Prostate gland (tissue), 2 donors: ENCODE measurements at regions not wholly inside any gene's neighbourhood (a gene's known extent, or its start where the extent isn't known, plus 50 kb on each side); places are given as distances from the start of the nearest gene placed in this dataset.
"Not testable (repeated sequence)": the region's sequence is repeated elsewhere in the genome, so short reads cannot be mapped to it uniquely, and the experiment has no call there.

Experiments
- DNase-seq: peaks from one replicate; pipeline ENCODE4 v3.0.0-alpha.2; 2019; ENCODE audit warnings: low spot score
- H3K27ac ChIP-seq, 2 donors: fragments of 200-600 bp; sonication (generic); 2 replicates each; pipeline ENCODE4 v1.5.1; 2017 to 2019
- H3K27me3 ChIP-seq: fragments of 200-600 bp; sonication (generic); replicated peaks from 2 replicates; pipeline ENCODE4 v1.5.1; 2019; ENCODE audit not compliant: insufficient read depth
- H3K36me3 ChIP-seq, 2 donors: fragments of 200-600 bp; sonication (generic); 1 replicate in 1 of 2; 2 replicates in 1 of 2; pipeline versions ENCODE4 v1.5.1 to v1.8.1; 2017 to 2019
- H3K4me1 ChIP-seq: fragments of 200-600 bp; sonication (generic); replicated peaks from 2 replicates; pipeline ENCODE4 v1.5.1; 2019
- H3K4me3 ChIP-seq, 2 donors: fragments of 200-600 bp; sonication (generic); 2 replicates each; pipeline ENCODE4 v1.5.1; 2017 to 2019
- H3K9me3 ChIP-seq: fragments of 200-600 bp; sonication (generic); 2 replicates; pipeline ENCODE4 v1.5.1; 2017
- POLR2A ChIP-seq: fragments of 450-650 bp; IDR thresholded peaks from one replicate; pipeline ENCODE4 v1.6.1; 2016; ENCODE audit warnings: antibody characterized with exemption, mild to moderate bottlenecking
- POLR2AphosphoS5 ChIP-seq: sonication (generic); formaldehyde crosslinking; IDR thresholded peaks from one replicate; pipeline ENCODE4 v1.6.1; 2017; ENCODE audit warnings: antibody characterized with exemption
- WGBS: methylation state at CpG from one replicate; pipeline ENCODE4 v1.1.5; 2018; 5-methylcytosine and 5-hydroxymethylcytosine counted together
- intact Hi-C: fragments of 100-400 bp; cut with DNase I; formaldehyde crosslinking; loops from one replicate; pipeline ENCODE4 v1.14.2; 2022
- TF ChIP-seq, protein P1 (sequence below), 4 experiments: fragments of 200-600 bp in 2 of 4; fragments of 450-650 bp in 2 of 4; sonication (generic) in 2 of 4; IDR thresholded peaks; 1 replicate in 3 of 4; 2 replicates in 1 of 4; pipeline ENCODE4 v1.5.1; 2016 to 2019; ENCODE audit warnings: antibody characterized with exemption in 4 of 4, mild to moderate bottlenecking in 2 of 4, moderate library complexity in 2 of 4

DNA sequence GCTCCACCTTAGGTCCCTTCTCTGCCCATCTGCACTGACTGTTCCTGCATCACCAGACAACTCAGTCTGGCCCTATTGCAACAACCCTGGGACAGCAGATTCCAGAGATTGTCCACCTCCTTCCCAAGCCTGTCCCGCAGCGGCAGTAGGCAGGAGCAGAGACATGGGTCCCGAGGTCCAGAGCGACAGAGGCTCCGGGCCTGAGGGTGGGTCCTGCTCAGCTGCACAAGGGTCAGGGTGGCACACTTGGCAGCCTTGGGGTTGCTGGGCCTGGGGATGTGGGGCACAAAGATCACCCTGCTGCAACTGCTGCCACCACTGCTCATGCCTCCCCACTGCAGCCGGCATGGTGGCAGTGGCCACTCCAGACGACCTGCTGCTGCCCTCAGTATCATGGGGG is 674.5 kb downstream of the SH3BGRL start:
- Histone ChIP-seq H3K27ac (no peak overlapping the region), H3K9me3 (no peaks in the 10 kb centered on the region), H3K36me3 (no peaks in the 10 kb centered on the region), H3K4me3 (no peak overlapping the region), H3K27me3 (no peaks in the 10 kb centered on the region), H3K4me1 (no peaks in the 10 kb centered on the region)
- DNase-seq = no peak
- WGBS = 100% methylated on average over 2 of the region's 7 CpGs
- TF ChIP-seq POLR2AphosphoS5 = no peak
- TF ChIP-seq, protein P1, sequence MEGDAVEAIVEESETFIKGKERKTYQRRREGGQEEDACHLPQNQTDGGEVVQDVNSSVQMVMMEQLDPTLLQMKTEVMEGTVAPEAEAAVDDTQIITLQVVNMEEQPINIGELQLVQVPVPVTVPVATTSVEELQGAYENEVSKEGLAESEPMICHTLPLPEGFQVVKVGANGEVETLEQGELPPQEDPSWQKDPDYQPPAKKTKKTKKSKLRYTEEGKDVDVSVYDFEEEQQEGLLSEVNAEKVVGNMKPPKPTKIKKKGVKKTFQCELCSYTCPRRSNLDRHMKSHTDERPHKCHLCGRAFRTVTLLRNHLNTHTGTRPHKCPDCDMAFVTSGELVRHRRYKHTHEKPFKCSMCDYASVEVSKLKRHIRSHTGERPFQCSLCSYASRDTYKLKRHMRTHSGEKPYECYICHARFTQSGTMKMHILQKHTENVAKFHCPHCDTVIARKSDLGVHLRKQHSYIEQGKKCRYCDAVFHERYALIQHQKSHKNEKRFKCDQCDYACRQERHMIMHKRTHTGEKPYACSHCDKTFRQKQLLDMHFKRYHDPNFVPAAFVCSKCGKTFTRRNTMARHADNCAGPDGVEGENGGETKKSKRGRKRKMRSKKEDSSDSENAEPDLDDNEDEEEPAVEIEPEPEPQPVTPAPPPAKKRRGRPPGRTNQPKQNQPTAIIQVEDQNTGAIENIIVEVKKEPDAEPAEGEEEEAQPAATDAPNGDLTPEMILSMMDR (IDR thresholded peaks at IDR 0.05) = no peak
- TF ChIP-seq POLR2A = no peak
- intact Hi-C loops = no loop called here

DNA sequence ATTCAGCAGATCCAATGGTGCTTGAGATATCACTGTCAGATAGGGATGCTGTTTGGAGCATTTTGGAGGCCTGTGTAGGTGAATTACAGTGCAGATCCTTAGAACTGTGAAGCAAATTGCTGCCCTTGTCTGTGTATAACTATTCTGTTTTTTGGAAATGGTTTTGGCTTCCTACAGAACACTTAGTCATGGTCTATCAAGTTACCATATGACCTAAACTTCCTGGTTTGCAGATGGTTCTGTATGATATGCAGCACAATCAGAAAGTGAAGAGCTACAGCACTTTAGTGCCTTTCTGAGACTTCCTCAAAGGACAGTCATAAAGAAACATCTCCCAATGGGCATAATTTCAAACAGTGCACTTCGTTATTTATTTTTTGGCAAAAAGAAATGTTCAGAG is 688.6 kb downstream of the SH3BGRL start:
- no peak overlapping the region for H3K27ac ChIP-seq

GRCh38 chrX:81900522-81900921 is 698.6 kb downstream of the SH3BGRL start:
- Histone ChIP-seq H3K4me3 (no peak overlapping the region), H3K27me3 (no peaks in the 10 kb centered on the region), H3K9me3 (no peaks in the 10 kb centered on the region), H3K4me1 (no peaks in the 10 kb centered on the region), H3K27ac (no peak overlapping the region), H3K36me3 (no peaks in the 10 kb centered on the region)
- TF ChIP-seq POLR2A (no peak), POLR2AphosphoS5 (no peak)
- TF ChIP-seq, protein P1 (IDR thresholded peaks at IDR 0.05) = no peak
- intact Hi-C loops = no loop called here
- DNase-seq = no peak

More for the DNA sequence above, 688.6 kb downstream of the SH3BGRL start:
- H3K36me3 ChIP-seq = no peaks in the 10 kb centered on the region
- H3K9me3 ChIP-seq = no peaks in the 10 kb centered on the region
- H3K27me3 ChIP-seq = no peaks in the 10 kb centered on the region
- intact Hi-C loops = no loop called here
- H3K4me3 ChIP-seq = no peak overlapping the region
- H3K4me1 ChIP-seq = no peaks in the 10 kb centered on the region
- WGBS = 68% methylated on average over 1 of the region's 1 CpG
- DNase-seq = no peak
- TF ChIP-seq, protein P1 (IDR thresholded peaks at IDR 0.05) = no peak
- no peak for TF ChIP-seq POLR2AphosphoS5
- no peak for TF ChIP-seq POLR2A

DNA sequence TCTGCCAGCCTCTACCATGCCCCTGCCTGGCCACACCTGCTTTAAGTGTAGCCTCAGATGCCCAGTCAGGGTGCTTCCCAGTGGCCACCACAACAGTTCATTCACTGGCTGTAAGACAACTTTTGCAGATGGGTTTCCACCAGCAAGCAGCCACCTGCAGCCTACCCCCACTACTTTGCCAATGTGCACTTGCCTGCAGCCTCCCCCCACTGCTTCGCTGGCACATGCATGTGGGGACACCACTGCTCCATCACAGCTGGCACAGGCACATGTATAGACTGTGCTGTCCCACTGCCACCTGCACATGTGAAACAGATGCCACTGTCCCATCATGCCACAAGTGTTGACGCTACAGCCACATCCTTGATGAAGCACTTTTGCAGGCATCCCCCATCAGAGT is 723.9 kb downstream of the SH3BGRL start:
- no peak overlapping the region for H3K4me3 ChIP-seq
- DNase-seq = no peak
- H3K4me1 ChIP-seq = no peaks in the 10 kb centered on the region
- no peaks in the 10 kb centered on the region for H3K9me3 ChIP-seq
- intact Hi-C loops = no loop called here
- H3K27me3 ChIP-seq = no peaks in the 10 kb centered on the region
- no peak overlapping the region for H3K27ac ChIP-seq
- WGBS = 100% methylated on average over 1 of the region's 2 CpGs
- H3K36me3 ChIP-seq = no peaks in the 10 kb centered on the region
- TF ChIP-seq, protein P1 (IDR thresholded peaks at IDR 0.05) = no peak
- no peak for TF ChIP-seq POLR2AphosphoS5
- no peak for TF ChIP-seq POLR2A

GRCh38 chrX:81945911-81946310 is 744.0 kb downstream of the SH3BGRL start:
- H3K4me3 ChIP-seq, H3K4me1 ChIP-seq, H3K27me3 ChIP-seq, H3K36me3 ChIP-seq, DNase-seq, H3K9me3 ChIP-seq, intact Hi-C loops, H3K27ac ChIP-seq: not testable (repeated sequence)
- WGBS = 89% methylated on average over 5 of the region's 5 CpGs
